ENCODE measurements at regions not wholly inside any gene's neighbourhood (a gene's known extent, or its start where the extent isn't known, plus 50 kb on each side); places are given as distances from the start of the nearest gene placed in this dataset.
A peak's percentile ranks its signal among the peaks of the same experiment; 100 is the strongest.
"Not testable (repeated sequence)": the region's sequence is repeated elsewhere in the genome, so short reads cannot be mapped to it uniquely, and the experiment has no call there.

- Histone ChIP-seq H3K4me3 (ENCODE audit: low read depth, low read length) (no peak overlapping the region), H3K36me3 (ENCODE audit: control insufficient read depth, insufficient read depth, low read length) (no peaks in the 10 kb centered on the region), H3K27me3 (ENCODE audit: control insufficient read depth, insufficient read depth, low read length) (no peaks in the 10 kb centered on the region)
- DNase-seq (ENCODE audit: low read depth) (no peak), FAIRE-seq (no peak)
- no peak for TF ChIP-seq CTCF (IDR thresholded peaks at IDR 0.05; ENCODE audit: insufficient read depth, low read length, severe bottlenecking)
Observed at GRCh38 chr1:8151647-8152046, 125.5 kb upstream of the ERRFI1 start.

GRCh38 chr1:8149756-8150155, 123.6 kb upstream of the ERRFI1 start:
- not testable (repeated sequence) for H3K4me3 ChIP-seq (ENCODE audit: low read depth, low read length); FAIRE-seq; H3K27me3 ChIP-seq (ENCODE audit: control insufficient read depth, insufficient read depth, low read length); H3K36me3 ChIP-seq (ENCODE audit: control insufficient read depth, insufficient read depth, low read length); DNase-seq (ENCODE audit: low read depth)

- TF ChIP-seq CTCF (IDR thresholded peaks at IDR 0.05; ENCODE audit: insufficient read depth, low read length, severe bottlenecking), result no peak
- Histone ChIP-seq H3K27me3 (ENCODE audit: control insufficient read depth, insufficient read depth, low read length) (no peaks in the 10 kb centered on the region), H3K36me3 (ENCODE audit: control insufficient read depth, insufficient read depth, low read length) (no peaks in the 10 kb centered on the region), H3K4me3 (ENCODE audit: low read depth, low read length) (no peak overlapping the region)
- peak; percentile 59 for DNase-seq (ENCODE audit: low read depth)
- FAIRE-seq, result no peak
Observed at GRCh38 chr1:8147956-8148355, 121.8 kb upstream of the ERRFI1 start.

- H3K36me3 ChIP-seq (ENCODE audit: control insufficient read depth, insufficient read depth, low read length), result no peaks in the 10 kb centered on the region
- no peaks in the 10 kb centered on the region for H3K27me3 ChIP-seq (ENCODE audit: control insufficient read depth, insufficient read depth, low read length)
- no peak for DNase-seq (ENCODE audit: low read depth)
- no peak for TF ChIP-seq CTCF (IDR thresholded peaks at IDR 0.05; ENCODE audit: insufficient read depth, low read length, severe bottlenecking)
- FAIRE-seq, result no peak
- no peak overlapping the region for H3K4me3 ChIP-seq (ENCODE audit: low read depth, low read length)
Observed at GRCh38 chr1:8146257-8146855, 120.2 kb upstream of the ERRFI1 start.

GRCh38 chr1:8145545-8146202, 119.6 kb upstream of the ERRFI1 start:
- DNase-seq (ENCODE audit: low read depth) (no peak), FAIRE-seq (no peak)
- H3K4me3 ChIP-seq (ENCODE audit: low read depth, low read length), result no peak overlapping the region
- no peaks in the 10 kb centered on the region for H3K36me3 ChIP-seq (ENCODE audit: control insufficient read depth, insufficient read depth, low read length)
- no peak for TF ChIP-seq CTCF (IDR thresholded peaks at IDR 0.05; ENCODE audit: insufficient read depth, low read length, severe bottlenecking)
- H3K27me3 ChIP-seq (ENCODE audit: control insufficient read depth, insufficient read depth, low read length), result no peaks in the 10 kb centered on the region

- FAIRE-seq, result no peak
- Histone ChIP-seq H3K36me3 (ENCODE audit: control insufficient read depth, insufficient read depth, low read length) (no peaks in the 10 kb centered on the region), H3K4me3 (ENCODE audit: low read depth, low read length) (no peak overlapping the region), H3K27me3 (ENCODE audit: control insufficient read depth, insufficient read depth, low read length) (no peaks in the 10 kb centered on the region)
- no peak for DNase-seq (ENCODE audit: low read depth)
- TF ChIP-seq CTCF (IDR thresholded peaks at IDR 0.05; ENCODE audit: insufficient read depth, low read length, severe bottlenecking), result no peak
Observed at GRCh38 chr1:8144323-8144722, 118.2 kb upstream of the ERRFI1 start.

Data from bronchial epithelial cell (primary cell).